HepG2 (cell line): ENCODE measurements at regions not wholly inside any gene's neighbourhood (a gene's known extent, or its start where the extent isn't known, plus 50 kb on each side); places are given as distances from the start of the nearest gene placed in this dataset.

Experiments used
- ATAC-seq: fragments of 200-7000 bp; cut with Tn5 transposase; 3 replicates; pipeline ENCODE4 v1.9.1; 2020; ENCODE audit warnings: mild to moderate bottlenecking, moderate library complexity
- BruUV-seq: library from RNA; stranded (reverse); fragments of 400-500 nt; replicated peaks from 2 replicates; lab custom pipeline; 2021; lab: Mats Ljungman, UMichigan
- CTCF ChIA-PET: fragments of 300-600 bp; formaldehyde crosslinking; extraction: SDS; loops from one replicate; lab custom pipeline; 2021; ENCODE audit warnings: low total read pairs, inconsistent platforms, low intra/inter-chr PET ratio; lab: Yijun Ruan, JAX
- POLR2A ChIA-PET: fragments of 350-600 bp; sonication (Branson Sonifier 250); formaldehyde crosslinking; loops from one replicate; lab custom pipeline; 2020; ENCODE audit warnings: antibody characterized with exemption, inconsistent platforms; lab: Yijun Ruan, JAX
- DNase-seq: peaks from one replicate; pipeline ENCODE4 v3.0.0-alpha.2; 2015; ENCODE audit warnings: low spot score
- FAIRE-seq: peaks from 3 replicates; lab custom pipeline; 2011; peaks lifted over from hg19 to GRCh38; lab: Jason Lieb, UNC
- H2AFZ ChIP-seq: one replicate; pipeline ENCODE4 v1.6.1; 2011; ENCODE audit warnings: low read length, inconsistent platforms
- H3K27ac ChIP-seq: fragments of 300-600 bp; 3 replicates; pipeline ENCODE4 v1.8.0; 2011; ENCODE audit warnings: mixed run types, mild to moderate bottlenecking, mixed read lengths, low read length, inconsistent platforms; ENCODE audit not compliant: insufficient read depth; ENCODE audit errors: extremely low read length
- H3K27me3 ChIP-seq, 2 experiments: fragments of 200-600 bp in 1 of 2; 2 replicates in 1 of 2; 3 replicates in 1 of 2; pipeline versions ENCODE4 v1.6.0 to v1.8.0; 2011; ENCODE audit warnings: low read length in 2 of 2, mild to moderate bottlenecking in 2 of 2, moderate library complexity in 2 of 2, inconsistent platforms in 1 of 2; ENCODE audit not compliant: insufficient read depth in 2 of 2, control insufficient read depth in 1 of 2
- H3K36me3 ChIP-seq, 2 experiments: fragments of 200-600 bp in 1 of 2; replicated peaks in 1 of 2; 2 replicates in 1 of 2; 3 replicates in 1 of 2; pipeline versions ENCODE4 v1.5.1 to v1.8.0; 2011; ENCODE audit warnings: low read length in 2 of 2, inconsistent platforms in 1 of 2; ENCODE audit not compliant: insufficient read depth in 2 of 2, control insufficient read depth in 1 of 2
- H3K4me1 ChIP-seq: 2 replicates; pipeline ENCODE4 v1.5.1; 2012; ENCODE audit warnings: low read length, inconsistent platforms; ENCODE audit not compliant: insufficient read depth
- H3K4me2 ChIP-seq: 2 replicates; pipeline ENCODE4 v1.6.0; 2011; ENCODE audit warnings: low read depth, low read length, inconsistent platforms
- H3K4me3 ChIP-seq, 3 experiments: fragments of 200-600 bp in 1 of 3; sonication (generic), shearing (Covaris generic) in 1 of 3; replicated peaks in 1 of 3; 2 replicates each; pipeline ENCODE4 v1.5.1; 2011 to 2016; ENCODE audit warnings: low read length in 3 of 3, inconsistent platforms in 2 of 3, low read depth in 2 of 3, mild to moderate bottlenecking in 2 of 3, control low read depth in 1 of 3, mixed read lengths in 1 of 3; ENCODE audit not compliant: insufficient read depth in 1 of 3
- H3K79me2 ChIP-seq: one replicate; pipeline ENCODE4 v1.6.1; 2011; ENCODE audit warnings: low read length, inconsistent platforms; ENCODE audit not compliant: insufficient read depth
- H3K9ac ChIP-seq: 2 replicates; pipeline ENCODE4 v1.6.0; 2011; ENCODE audit warnings: mild to moderate bottlenecking, low read depth, low read length, inconsistent platforms; ENCODE audit not compliant: insufficient read depth
- H3K9me3 ChIP-seq: 2 replicates; pipeline ENCODE4 v1.5.1; 2012; ENCODE audit warnings: mild to moderate bottlenecking, low read length
- H4K20me1 ChIP-seq: 2 replicates; pipeline ENCODE4 v1.6.0; 2011; ENCODE audit warnings: inconsistent platforms, mild to moderate bottlenecking, low read length, moderate library complexity; ENCODE audit not compliant: insufficient read depth
- MTA3 ChIP-seq: sonication (generic); formaldehyde crosslinking; IDR thresholded peaks from 2 replicates; pipeline ENCODE4 v1.4.0; 2020; ENCODE audit warnings: missing genetic modification reagents
- NFKBIZ ChIP-seq: IDR thresholded peaks from 2 replicates; pipeline ENCODE4 v1.6.1; 2018; ENCODE audit warnings: missing genetic modification reagents, missing compliant biosample characterization
- RFX1 ChIP-seq: fragments of 450-650 bp; IDR thresholded peaks from 2 replicates; pipeline ENCODE4 v1.6.1; 2017
- SNAPC2 ChIP-seq: sonication (generic); formaldehyde crosslinking; IDR thresholded peaks from 2 replicates; pipeline ENCODE4 v1.8.1; 2022; ENCODE audit warnings: mild to moderate bottlenecking, missing genetic modification reagents
- TARDBP ChIP-seq: sonication (generic); formaldehyde crosslinking; IDR thresholded peaks from 2 replicates; pipeline ENCODE4 v1.8.0; 2022; ENCODE audit warnings: mild to moderate bottlenecking, missing genetic modification reagents
- TOPORS ChIP-seq: sonication (generic); formaldehyde crosslinking; IDR thresholded peaks from 2 replicates; pipeline ENCODE4 v1.8.0; 2023; ENCODE audit warnings: mild to moderate bottlenecking, missing genetic modification reagents
- ZFP82 ChIP-seq: sonication (generic); formaldehyde crosslinking; IDR thresholded peaks from 2 replicates; pipeline ENCODE4 v1.5.1; 2020; ENCODE audit warnings: mild to moderate bottlenecking, missing genetic modification reagents, borderline replicate concordance
- ZIK1 ChIP-seq: sonication (generic); formaldehyde crosslinking; IDR thresholded peaks from 2 replicates; pipeline ENCODE4 v1.5.0; 2020; ENCODE audit warnings: mild to moderate bottlenecking, low read depth, missing genetic modification reagents, borderline replicate concordance
- ZMAT3 ChIP-seq: sonication (generic); formaldehyde crosslinking; conservative IDR thresholded peaks from 2 replicates; pipeline ENCODE4 v1.7.0; 2021; ENCODE audit warnings: missing genetic modification reagents
- ZNF138 ChIP-seq: sonication (generic); formaldehyde crosslinking; IDR thresholded peaks from 2 replicates; pipeline ENCODE4 v1.5.0; 2020; ENCODE audit warnings: mild to moderate bottlenecking, low read depth, missing genetic modification reagents
- ZNF143 ChIP-seq: sonication (generic); formaldehyde crosslinking; IDR thresholded peaks from 2 replicates; pipeline ENCODE4 v1.4.0; 2020; ENCODE audit warnings: missing genetic modification reagents
- ZNF235 ChIP-seq: sonication (generic); formaldehyde crosslinking; IDR thresholded peaks from 2 replicates; pipeline ENCODE4 v1.8.1; 2023; ENCODE audit warnings: mild to moderate bottlenecking, missing genetic modification reagents, borderline replicate concordance
- ZNF335 ChIP-seq: sonication (generic); formaldehyde crosslinking; IDR thresholded peaks from 2 replicates; pipeline ENCODE4 v1.4.0; 2020; ENCODE audit warnings: missing genetic modification reagents
- ZNF670 ChIP-seq: sonication (generic); formaldehyde crosslinking; IDR thresholded peaks from 2 replicates; pipeline ENCODE4 v1.8.0; 2022; ENCODE audit warnings: mild to moderate bottlenecking, missing genetic modification reagents, borderline replicate concordance
- ZNF737 ChIP-seq: sonication (generic); formaldehyde crosslinking; IDR thresholded peaks from 2 replicates; pipeline ENCODE4 v1.5.0; 2020; ENCODE audit warnings: missing genetic modification reagents, mild to moderate bottlenecking, borderline replicate concordance
- ZSCAN29 ChIP-seq: sonication (generic); formaldehyde crosslinking; conservative IDR thresholded peaks from 2 replicates; pipeline ENCODE4 v1.4.0; 2020; ENCODE audit warnings: mild to moderate bottlenecking, missing genetic modification reagents
- ZZZ3 ChIP-seq: sonication (generic); formaldehyde crosslinking; IDR thresholded peaks from 2 replicates; pipeline ENCODE4 v1.4.0; 2020; ENCODE audit warnings: missing genetic modification reagents, mild to moderate bottlenecking, borderline replicate concordance
- WGBS: methylation state at CpG from one replicate; pipeline ENCODE4 v1.1.6; 2017; ENCODE audit warnings: low lambda C conversion rate; 5-methylcytosine and 5-hydroxymethylcytosine counted together
- in situ Hi-C: cut with HindIII; loops from 2 replicates; pipeline ENCODE4 v1.10.0; 2017; ENCODE audit warnings: low pct_unique_long_range_greater_than_20kb; ENCODE audit not compliant: extremely low pct_ligation_motif_present
- intact Hi-C: fragments of 100-400 bp; cut with micrococcal nuclease; formaldehyde crosslinking; loops from one replicate; pipeline ENCODE4 v1.10.0; 2022; ENCODE audit not compliant: unreplicated experiment

GRCh38 chr13:80664950-80665349 lies 324.0 kb upstream of the SPRY2 start:
- CTCF ChIA-PET, result no interaction called here
- Histone ChIP-seq H4K20me1 (no peaks in the 10 kb centered on the region), H3K79me2 (no peaks in the 10 kb centered on the region), H3K27me3 (no peaks in the 10 kb centered on the region), H3K9ac (no peak overlapping the region), H3K36me3 (no peaks in the 10 kb centered on the region), H2AFZ (no peak overlapping the region), H3K4me2 (no peak overlapping the region), H3K4me3 (no peak overlapping the region), H3K27ac (no peak overlapping the region), H3K4me1 (no peaks in the 10 kb centered on the region), H3K9me3 (peaks cover 82% of the 10 kb centered on the region)
- BruUV-seq, result no TSS peak
- intact Hi-C loops, result no loop called here
- ATAC-seq (no peak), DNase-seq (no peak), FAIRE-seq (no peak)
- POLR2A ChIA-PET, result no interaction called here
- TF ChIP-seq ZNF670 (no peak), RFX1 (no peak), ZMAT3 (no peak), ZNF138 (CRISPR knock-in tag) (no peak), ZFP82 (CRISPR knock-in tag) (no peak), TOPORS (no peak), ZNF335 (CRISPR knock-in tag) (no peak), MTA3 (no peak), SNAPC2 (CRISPR knock-in tag) (no peak)
- in situ Hi-C loops, result no loop called here

GRCh38 chr13:80663788-80664187 lies 322.9 kb upstream of the SPRY2 start:
- no peaks in the 10 kb centered on the region for H3K4me1 ChIP-seq
- no peak overlapping the region for H2AFZ ChIP-seq
- DNase-seq, result no peak
- H3K4me2 ChIP-seq, result no peak overlapping the region
- H3K27ac ChIP-seq, result no peak overlapping the region
- no peaks in the 10 kb centered on the region for H3K36me3 ChIP-seq
- H3K9me3 ChIP-seq, result peaks cover 83% of the 10 kb centered on the region
- in situ Hi-C loops, result no loop called here
- no peak for FAIRE-seq
- no TSS peak for BruUV-seq
- H3K27me3 ChIP-seq, result no peaks in the 10 kb centered on the region
- no peaks in the 10 kb centered on the region for H4K20me1 ChIP-seq
- no peak overlapping the region for H3K4me3 ChIP-seq
- POLR2A ChIA-PET, result no interaction called here
- WGBS, result 3% methylated on average over 1 of the region's 1 CpG
- intact Hi-C loops, result no loop called here
- ATAC-seq, result no peak
- CTCF ChIA-PET, result no interaction called here
- no peaks in the 10 kb centered on the region for H3K79me2 ChIP-seq
- no peak overlapping the region for H3K9ac ChIP-seq
- TF ChIP-seq ZNF737 (CRISPR knock-in tag) (no peak), ZNF235 (CRISPR knock-in tag) (no peak), ZNF143 (CRISPR knock-in tag) (no peak), NFKBIZ (CRISPR knock-in tag) (no peak), ZIK1 (CRISPR knock-in tag) (no peak), ZSCAN29 (CRISPR knock-in tag) (no peak), ZZZ3 (no peak), TARDBP (CRISPR knock-in tag) (no peak)
